Hepatocyte (in vitro differentiated cells): ENCODE measurements at regions not wholly inside any gene's neighbourhood (a gene's known extent, or its start where the extent isn't known, plus 50 kb on each side); places are given as distances from the start of the nearest gene placed in this dataset.

ENCODE experiments used
- EZH2 ChIP-seq: fragments of 200-600 bp; sonication (generic); IDR thresholded peaks from 2 replicates; pipeline ENCODE4 v1.6.1; 2016; ENCODE audit warnings: antibody characterized with exemption, mild to moderate bottlenecking, borderline replicate concordance
- TF ChIP-seq, protein P1 (sequence below): fragments of 200-600 bp; sonication (generic); IDR thresholded peaks from 2 replicates; pipeline ENCODE4 v1.5.1; 2016; ENCODE audit warnings: antibody characterized with exemption, mild to moderate bottlenecking; ENCODE audit not compliant: poor library complexity

DNA sequence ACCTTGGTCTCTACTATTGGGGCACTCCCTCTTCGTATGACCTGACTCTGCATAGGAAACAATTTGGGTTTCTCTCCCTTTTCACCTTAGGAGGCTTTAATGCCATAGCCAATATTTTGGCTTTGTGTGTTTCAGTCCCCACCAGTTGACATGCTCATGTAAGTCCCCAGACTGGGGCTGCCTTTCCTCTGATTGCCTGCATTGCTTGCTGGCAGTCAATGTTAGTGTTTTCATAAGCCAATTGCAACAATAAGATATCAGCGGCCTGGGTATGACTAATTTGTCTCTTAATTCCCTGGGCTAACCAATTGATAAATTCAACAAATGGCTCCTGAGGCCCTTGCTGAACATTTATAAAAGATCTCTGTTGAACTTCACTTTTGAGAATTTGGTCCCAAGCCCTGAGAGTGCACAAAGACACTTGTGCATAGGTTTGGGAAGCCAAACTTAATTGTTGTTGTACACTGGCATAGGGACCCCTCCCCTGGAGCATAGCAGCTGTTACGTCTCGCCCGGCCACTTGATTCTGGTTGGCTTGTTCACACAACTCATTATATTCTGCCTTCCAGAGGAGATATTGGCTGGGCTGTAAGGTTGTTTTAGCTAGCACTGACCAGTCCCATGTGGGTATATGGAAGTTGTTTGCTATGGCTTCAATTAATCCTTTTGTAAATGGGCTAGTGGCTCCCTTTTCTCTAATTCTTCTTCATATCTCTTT is 206.2 kb downstream of the PABPC4L start:
- TF ChIP-seq, protein P1, sequence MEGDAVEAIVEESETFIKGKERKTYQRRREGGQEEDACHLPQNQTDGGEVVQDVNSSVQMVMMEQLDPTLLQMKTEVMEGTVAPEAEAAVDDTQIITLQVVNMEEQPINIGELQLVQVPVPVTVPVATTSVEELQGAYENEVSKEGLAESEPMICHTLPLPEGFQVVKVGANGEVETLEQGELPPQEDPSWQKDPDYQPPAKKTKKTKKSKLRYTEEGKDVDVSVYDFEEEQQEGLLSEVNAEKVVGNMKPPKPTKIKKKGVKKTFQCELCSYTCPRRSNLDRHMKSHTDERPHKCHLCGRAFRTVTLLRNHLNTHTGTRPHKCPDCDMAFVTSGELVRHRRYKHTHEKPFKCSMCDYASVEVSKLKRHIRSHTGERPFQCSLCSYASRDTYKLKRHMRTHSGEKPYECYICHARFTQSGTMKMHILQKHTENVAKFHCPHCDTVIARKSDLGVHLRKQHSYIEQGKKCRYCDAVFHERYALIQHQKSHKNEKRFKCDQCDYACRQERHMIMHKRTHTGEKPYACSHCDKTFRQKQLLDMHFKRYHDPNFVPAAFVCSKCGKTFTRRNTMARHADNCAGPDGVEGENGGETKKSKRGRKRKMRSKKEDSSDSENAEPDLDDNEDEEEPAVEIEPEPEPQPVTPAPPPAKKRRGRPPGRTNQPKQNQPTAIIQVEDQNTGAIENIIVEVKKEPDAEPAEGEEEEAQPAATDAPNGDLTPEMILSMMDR: no peak
- TF ChIP-seq EZH2: no peak
